Glutamatergic neuron (in vitro differentiated cells): ENCODE measurements at regions not wholly inside any gene's neighbourhood (a gene's known extent, or its start where the extent isn't known, plus 50 kb on each side); places are given as distances from the start of the nearest gene placed in this dataset.

Source experiments
- DNase-seq: peaks from one replicate; pipeline ENCODE4 v3.0.0; 2022
- H3K27ac Mint-ChIP-seq: one replicate; pipeline ENCODE4 v1.8.0; 2020; ENCODE audit warnings: mild to moderate bottlenecking, mixed read lengths, inconsistent platforms; ENCODE audit not compliant: unreplicated experiment
- H3K27me3 Mint-ChIP-seq: one replicate; pipeline ENCODE4 v1.8.0; 2020; ENCODE audit warnings: mild to moderate bottlenecking, moderate library complexity, mixed read lengths, inconsistent platforms; ENCODE audit not compliant: unreplicated experiment
- H3K36me3 Mint-ChIP-seq: one replicate; pipeline ENCODE4 v1.8.0; 2020; ENCODE audit warnings: mild to moderate bottlenecking, mixed read lengths, inconsistent platforms; ENCODE audit not compliant: unreplicated experiment
- H3K4me1 Mint-ChIP-seq: one replicate; pipeline ENCODE4 v1.8.0; 2020; ENCODE audit warnings: mild to moderate bottlenecking, low read depth, mixed read lengths, inconsistent platforms; ENCODE audit not compliant: unreplicated experiment
- H3K4me3 Mint-ChIP-seq: one replicate; pipeline ENCODE4 v1.8.0; 2020; ENCODE audit warnings: mild to moderate bottlenecking, mixed read lengths, inconsistent platforms; ENCODE audit not compliant: unreplicated experiment
- H3K9me3 Mint-ChIP-seq: one replicate; pipeline ENCODE4 v1.8.0; 2020; ENCODE audit warnings: mild to moderate bottlenecking, moderate library complexity, mixed read lengths, inconsistent platforms; ENCODE audit not compliant: unreplicated experiment
- CTCF ChIP-seq: fragments of 200-600 bp; sonication (generic); IDR thresholded peaks from one replicate; pipeline ENCODE4 v1.5.0; 2021; ENCODE audit not compliant: partially characterized antibody, unreplicated experiment

- no peak overlapping the region for H3K27ac Mint-ChIP-seq
Measured at GRCh38 chr22:48018346-48018745, 1255.9 kb downstream of the TBC1D22A start.

DNA sequence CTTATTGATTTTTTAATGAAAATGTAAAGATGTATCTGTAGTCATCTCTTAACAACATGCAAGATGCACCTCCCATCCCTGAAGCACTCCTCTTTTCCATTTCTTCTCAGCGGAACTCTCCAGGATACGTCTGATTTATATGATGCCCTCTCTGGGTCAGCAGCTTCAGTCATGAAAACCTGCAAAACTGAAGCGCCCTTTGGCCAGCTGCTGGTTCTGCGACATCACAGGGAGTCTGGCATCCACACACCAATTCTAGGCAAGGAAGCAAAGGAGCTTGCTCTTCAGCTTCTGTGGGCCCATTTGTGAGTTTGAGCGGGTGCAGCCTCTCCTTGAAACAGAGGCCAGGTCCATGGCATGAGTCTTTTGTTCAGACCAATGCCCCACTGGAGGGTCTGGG, 1253.3 kb downstream of the TBC1D22A start:
- Mint-ChIP-seq H3K9me3 (peaks cover 29% of the 10 kb centered on the region), H3K27me3 (peaks cover 9% of the 10 kb centered on the region), H3K27ac (no peak overlapping the region), H3K36me3 (peaks cover 22% of the 10 kb centered on the region), H3K4me3 (no peak overlapping the region), H3K4me1 (no peaks in the 10 kb centered on the region)
- no peak for DNase-seq
- TF ChIP-seq CTCF = no peak

More at GRCh38 chr22:48018346-48018745, 1255.9 kb downstream of the TBC1D22A start:
- Mint-ChIP-seq H3K4me3 (no peak overlapping the region), H3K9me3 (peaks cover 26% of the 10 kb centered on the region), H3K27me3 (peaks cover 9% of the 10 kb centered on the region), H3K36me3 (peaks cover 22% of the 10 kb centered on the region), H3K4me1 (no peaks in the 10 kb centered on the region)
- TF ChIP-seq CTCF = no peak
- DNase-seq = no peak

- Mint-ChIP-seq H3K27ac (no peak overlapping the region), H3K4me3 (no peak overlapping the region)
Measured at GRCh38 chr22:48004936-48005335, 1242.5 kb downstream of the TBC1D22A start.

DNA sequence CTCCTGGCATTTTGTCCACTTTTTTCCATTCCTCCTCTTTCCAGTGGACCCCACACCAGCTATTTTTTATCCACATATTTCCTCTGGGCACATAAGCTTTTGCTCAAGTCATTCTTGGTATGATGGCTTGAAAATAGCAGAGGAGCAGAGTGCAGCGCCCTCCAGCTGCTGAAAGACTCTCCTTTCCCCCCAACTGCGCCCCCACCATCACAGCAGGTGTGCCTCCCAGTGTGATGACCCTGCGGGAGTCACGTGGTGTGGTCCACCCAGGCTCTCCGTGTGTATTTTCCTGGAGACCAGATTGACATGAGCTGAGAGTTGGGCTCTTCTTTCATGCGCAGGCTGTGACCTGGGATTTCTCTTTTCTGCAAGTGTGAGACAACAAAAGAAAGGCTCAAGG, 1241.6 kb downstream of the TBC1D22A start:
- H3K27me3 Mint-ChIP-seq = peaks cover 8% of the 10 kb centered on the region
- peaks cover 21% of the 10 kb centered on the region for H3K9me3 Mint-ChIP-seq

More at GRCh38 chr22:48004936-48005335, 1242.5 kb downstream of the TBC1D22A start:
- DNase-seq = no peak
- peaks cover 14% of the 10 kb centered on the region for H3K36me3 Mint-ChIP-seq
- TF ChIP-seq CTCF = no peak
- peaks cover 21% of the 10 kb centered on the region for H3K9me3 Mint-ChIP-seq
- H3K4me1 Mint-ChIP-seq = no peaks in the 10 kb centered on the region
- H3K27me3 Mint-ChIP-seq = peaks cover 8% of the 10 kb centered on the region

DNA sequence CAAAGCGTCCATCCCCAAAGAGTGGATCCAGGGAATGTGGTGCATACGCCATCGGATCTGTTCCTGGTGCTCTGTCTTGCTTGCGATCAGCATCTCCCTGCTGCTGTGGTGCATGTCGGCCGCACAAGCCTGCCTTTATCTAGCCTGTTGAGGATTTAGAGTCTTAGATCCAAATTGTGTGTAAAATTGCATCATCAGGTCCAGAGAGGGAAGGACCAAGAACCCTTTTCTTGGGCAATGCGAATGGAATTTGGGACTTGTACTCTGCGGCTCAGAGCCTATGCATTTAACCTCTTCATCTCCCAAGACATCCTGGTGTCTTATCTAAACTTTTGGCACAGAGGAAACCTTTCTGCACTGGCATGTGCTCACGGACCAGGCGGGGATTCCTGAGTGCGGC, 1238.7 kb downstream of the TBC1D22A start:
- Mint-ChIP-seq H3K27ac (no peak overlapping the region), H3K4me1 (no peaks in the 10 kb centered on the region), H3K4me3 (no peak overlapping the region), H3K36me3 (peaks cover 14% of the 10 kb centered on the region), H3K27me3 (peaks cover 8% of the 10 kb centered on the region), H3K9me3 (peaks cover 24% of the 10 kb centered on the region)
- TF ChIP-seq CTCF = no peak
- no peak for DNase-seq

More for the DNA sequence above, 1241.6 kb downstream of the TBC1D22A start:
- Mint-ChIP-seq H3K36me3 (peaks cover 14% of the 10 kb centered on the region), H3K4me3 (no peak overlapping the region), H3K27ac (no peak overlapping the region), H3K4me1 (no peaks in the 10 kb centered on the region)
- no peak for DNase-seq
- no peak for TF ChIP-seq CTCF
